Astrocyte of the cerebellum (primary cell): ENCODE measurements at regions not wholly inside any gene's neighbourhood (a gene's known extent, or its start where the extent isn't known, plus 50 kb on each side); places are given as distances from the start of the nearest gene placed in this dataset.
A peak's percentile ranks its signal among the peaks of the same experiment; 100 is the strongest.

ENCODE experiments used
- DNase-seq: peaks from one replicate; pipeline ENCODE4 v3.0.0-alpha.2; 2011; ENCODE audit warnings: low read depth
- H3K4me3 ChIP-seq: 2 replicates; pipeline ENCODE4 v1.5.1; 2011; ENCODE audit warnings: mild to moderate bottlenecking, low read depth, low read length, moderate library complexity
- in situ Hi-C: cut with HindIII; loops from 2 replicates; pipeline ENCODE4 v1.10.0; 2017; ENCODE audit warnings: low sequenced_read_pairs
- TF ChIP-seq, protein P1 (sequence below): IDR thresholded peaks from 2 replicates; pipeline ENCODE4 v1.5.1; 2012; ENCODE audit warnings: low read length, low read depth, moderate library complexity, mild to moderate bottlenecking; ENCODE audit errors: missing control alignments

DNA sequence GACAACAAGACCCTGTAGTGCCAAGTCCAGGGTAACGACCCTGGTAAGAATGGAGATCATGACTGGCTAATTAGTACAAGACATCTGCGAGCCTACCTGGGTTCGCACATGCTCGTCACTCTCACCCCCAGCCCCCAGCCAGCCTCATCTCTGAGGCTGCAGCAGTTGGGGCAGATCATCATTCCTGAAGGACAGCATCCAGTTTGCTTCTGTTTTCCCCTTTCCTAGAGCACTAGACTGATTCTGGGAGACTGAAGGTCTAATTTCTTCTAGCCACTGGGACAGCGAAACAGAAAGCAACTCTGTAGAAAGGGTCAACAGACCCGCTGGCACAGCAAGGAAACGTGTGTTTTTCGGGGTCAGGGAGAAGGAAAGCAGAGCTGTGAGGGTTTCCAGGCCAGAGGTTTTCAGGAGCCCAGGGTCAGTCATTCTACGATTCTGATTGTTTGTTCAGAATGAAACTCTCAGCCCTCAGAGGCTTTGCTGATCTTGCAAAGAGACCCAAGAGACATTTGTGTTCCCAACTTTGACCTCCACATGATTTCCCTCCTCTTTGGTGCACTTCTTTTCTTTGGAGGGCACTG is 343.1 kb upstream of the NOCT start:
- DNase-seq, result no peak
- H3K4me3 ChIP-seq, result no peak overlapping the region
- TF ChIP-seq, protein P1, sequence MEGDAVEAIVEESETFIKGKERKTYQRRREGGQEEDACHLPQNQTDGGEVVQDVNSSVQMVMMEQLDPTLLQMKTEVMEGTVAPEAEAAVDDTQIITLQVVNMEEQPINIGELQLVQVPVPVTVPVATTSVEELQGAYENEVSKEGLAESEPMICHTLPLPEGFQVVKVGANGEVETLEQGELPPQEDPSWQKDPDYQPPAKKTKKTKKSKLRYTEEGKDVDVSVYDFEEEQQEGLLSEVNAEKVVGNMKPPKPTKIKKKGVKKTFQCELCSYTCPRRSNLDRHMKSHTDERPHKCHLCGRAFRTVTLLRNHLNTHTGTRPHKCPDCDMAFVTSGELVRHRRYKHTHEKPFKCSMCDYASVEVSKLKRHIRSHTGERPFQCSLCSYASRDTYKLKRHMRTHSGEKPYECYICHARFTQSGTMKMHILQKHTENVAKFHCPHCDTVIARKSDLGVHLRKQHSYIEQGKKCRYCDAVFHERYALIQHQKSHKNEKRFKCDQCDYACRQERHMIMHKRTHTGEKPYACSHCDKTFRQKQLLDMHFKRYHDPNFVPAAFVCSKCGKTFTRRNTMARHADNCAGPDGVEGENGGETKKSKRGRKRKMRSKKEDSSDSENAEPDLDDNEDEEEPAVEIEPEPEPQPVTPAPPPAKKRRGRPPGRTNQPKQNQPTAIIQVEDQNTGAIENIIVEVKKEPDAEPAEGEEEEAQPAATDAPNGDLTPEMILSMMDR, result no peak
- in situ Hi-C loops, result no loop called here

DNA sequence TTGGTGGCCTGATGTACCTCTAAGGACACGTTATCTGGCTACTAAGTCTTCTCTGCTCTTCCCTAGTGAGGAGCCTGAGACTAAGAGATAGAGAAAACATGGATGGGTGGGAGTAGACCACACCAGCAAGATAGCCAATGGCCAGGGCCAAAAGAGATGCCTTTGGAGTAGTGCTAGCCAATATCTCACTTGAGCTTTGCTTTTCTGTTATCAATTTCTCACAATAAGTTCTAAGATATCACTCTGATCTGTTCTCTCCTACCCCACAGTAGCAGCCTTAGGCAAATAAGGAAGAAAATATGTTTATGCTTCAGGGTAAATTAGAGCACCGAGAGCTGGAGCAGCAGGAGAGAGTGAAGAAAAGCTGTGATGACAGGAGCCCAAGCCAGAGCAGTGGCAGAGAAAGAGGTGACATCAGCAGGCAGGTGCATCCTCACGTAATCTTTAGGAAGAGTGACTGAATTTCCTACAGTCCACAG is 343.9 kb upstream of the NOCT start:
- in situ Hi-C loops, result no loop called here
- TF ChIP-seq, protein P1, result no peak
- H3K4me3 ChIP-seq, result no peak overlapping the region
- no peak for DNase-seq

DNA sequence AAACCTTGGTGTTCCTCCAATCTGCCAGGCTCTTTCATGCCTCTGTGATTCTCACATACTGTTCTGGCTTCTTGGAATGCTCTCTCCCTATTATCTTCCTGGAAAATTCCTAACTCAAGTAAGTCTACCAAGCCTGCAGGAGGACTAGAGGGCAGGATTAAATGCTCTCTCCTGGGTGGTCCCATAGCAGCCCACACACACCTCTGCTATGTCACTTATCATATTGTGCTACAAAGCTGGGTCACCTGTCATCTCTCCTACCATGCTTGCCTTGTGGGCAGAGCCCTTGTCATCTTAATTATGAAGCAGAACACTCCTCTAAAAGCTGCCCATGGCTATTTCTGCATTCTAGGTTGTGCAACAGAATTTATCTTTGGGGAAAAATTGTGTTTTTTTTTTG is 344.5 kb upstream of the NOCT start:
- H3K4me3 ChIP-seq, result no peak overlapping the region
- in situ Hi-C loops, result no loop called here
- TF ChIP-seq, protein P1, result no peak
- no peak for DNase-seq

DNA sequence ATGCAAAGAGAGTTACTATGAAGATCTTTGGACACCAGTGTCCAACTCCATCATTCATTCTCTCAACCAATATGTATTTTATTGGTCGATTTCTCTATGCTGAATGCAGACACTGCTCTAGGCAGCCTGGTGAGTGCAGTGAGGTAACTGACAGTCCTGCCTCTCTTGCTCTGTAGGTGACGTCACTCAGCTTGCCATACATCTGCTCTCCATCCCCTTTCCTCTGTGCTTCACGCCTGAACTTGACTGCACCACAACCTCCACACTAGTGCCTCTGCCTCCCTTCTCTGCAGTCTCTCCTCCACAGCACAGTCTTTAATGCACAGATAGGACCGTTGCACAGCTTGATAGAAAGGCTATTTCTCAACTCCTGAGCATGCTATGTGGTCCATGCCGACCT is 344.9 kb upstream of the NOCT start:
- no peak overlapping the region for H3K4me3 ChIP-seq
- TF ChIP-seq, protein P1, result no peak
- DNase-seq, result no peak
- in situ Hi-C loops, result no loop called here

DNA sequence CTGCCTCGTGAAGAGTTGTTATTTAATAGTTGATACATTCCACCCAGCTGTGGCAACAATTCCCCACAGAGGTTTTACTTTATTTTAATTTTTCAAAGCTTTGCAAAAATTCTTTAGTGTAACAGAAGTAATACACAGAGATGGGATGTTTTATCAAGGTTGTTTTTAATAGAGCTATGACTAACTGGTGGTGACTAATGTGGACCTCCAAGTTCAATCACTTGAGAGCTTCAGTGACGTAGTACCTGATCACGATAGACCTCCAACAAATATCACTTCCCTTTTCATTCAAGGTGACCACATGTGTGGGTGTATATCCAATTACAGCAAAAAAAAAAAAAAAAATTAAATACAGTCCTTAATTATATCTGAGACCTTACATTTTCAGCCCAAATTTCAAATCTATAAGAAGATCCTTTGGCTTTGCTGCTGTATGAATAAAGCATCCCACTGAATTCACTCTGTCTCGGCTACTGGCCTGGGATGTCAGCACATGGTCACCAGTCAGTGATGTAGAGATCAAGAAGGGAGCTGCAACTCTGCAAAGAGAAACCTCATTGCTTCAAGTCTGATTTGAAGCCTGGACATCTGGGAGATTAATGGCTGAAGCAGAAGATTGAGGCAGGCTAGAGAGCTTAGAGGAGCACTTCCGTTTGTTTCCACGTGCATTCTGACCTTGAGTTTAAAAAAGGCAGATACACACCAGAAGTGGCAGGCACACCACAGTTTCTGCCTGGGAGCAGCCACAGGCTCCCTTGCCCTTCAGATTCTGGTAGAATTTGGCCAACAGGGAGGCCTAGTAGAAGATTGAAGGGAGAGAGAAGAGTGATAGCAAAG is 345.9 kb upstream of the NOCT start:
- peak; percentile 80 for DNase-seq
- TF ChIP-seq, protein P1, result no peak

DNA sequence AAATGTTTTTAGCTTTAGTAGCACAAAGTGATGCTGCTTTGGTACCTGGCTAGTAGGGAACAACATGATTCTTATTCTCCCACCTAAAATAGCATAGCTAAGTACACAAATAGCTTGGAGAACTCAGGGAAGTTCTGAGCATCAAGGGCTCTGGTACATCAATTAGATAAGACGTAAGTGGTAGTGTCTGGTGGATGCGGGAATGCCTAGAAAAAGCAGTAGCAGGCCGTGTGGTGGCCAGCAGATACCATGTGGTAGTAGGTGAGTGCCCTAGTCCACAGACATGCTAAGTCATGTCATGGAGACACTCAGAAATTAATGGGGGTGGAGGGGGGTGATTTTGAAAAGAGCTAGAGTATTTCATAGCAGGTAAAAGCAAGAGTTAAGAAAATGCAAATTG is 347.3 kb upstream of the NOCT start:
- no peak for DNase-seq
- no peak overlapping the region for H3K4me3 ChIP-seq
- TF ChIP-seq, protein P1, result no peak
- in situ Hi-C loops, result no loop called here

More for the DNA sequence above, 345.9 kb upstream of the NOCT start:
- H3K4me3 ChIP-seq, result no peak overlapping the region
- in situ Hi-C loops, result no loop called here
